ENCODE measurements at regions not wholly inside any gene's neighbourhood (a gene's known extent, or its start where the extent isn't known, plus 50 kb on each side); places are given as distances from the start of the nearest gene placed in this dataset.

GRCh38 chr3:14252321-14253021, 73.9 kb downstream of the LSM3 start:
- no peaks in the 10 kb centered on the region for H3K36me3 ChIP-seq (ENCODE audit: insufficient read depth, low read length)
- no peaks in the 10 kb centered on the region for H3K9me3 ChIP-seq (ENCODE audit: low read depth, low read length)
- TF ChIP-seq POLR2AphosphoS5 (IDR thresholded peaks at IDR 0.05; ENCODE audit: borderline replicate concordance, low read depth, low read length) (no peak), EZH2 (IDR thresholded peaks at IDR 0.05) (no peak), FOXP2 (optimal IDR thresholded peaks at IDR 0.05; ENCODE audit: control extremely low read depth, extremely low read length, insufficient read depth) (no peak)
- H3K9ac ChIP-seq (ENCODE audit: insufficient read length) = no peak overlapping the region
- DNase-seq (ENCODE audit: low read depth, low spot score) = no peak
- H3K4me3 ChIP-seq = no peak overlapping the region
- H3K27ac ChIP-seq = no peak overlapping the region

- no peak for TF ChIP-seq EZH2 (IDR thresholded peaks at IDR 0.05)
- TF ChIP-seq POLR2AphosphoS5 (IDR thresholded peaks at IDR 0.05; ENCODE audit: borderline replicate concordance, low read depth, low read length) = no peak
- no peak for TF ChIP-seq FOXP2 (optimal IDR thresholded peaks at IDR 0.05; ENCODE audit: control extremely low read depth, extremely low read length, insufficient read depth)
- no peaks in the 10 kb centered on the region for H3K9me3 ChIP-seq (ENCODE audit: low read depth, low read length)
- no peak overlapping the region for H3K4me3 ChIP-seq
- no peak overlapping the region for H3K27ac ChIP-seq
- H3K9ac ChIP-seq (ENCODE audit: insufficient read length) = no peak overlapping the region
- DNase-seq (ENCODE audit: low read depth, low spot score) = no peak
- H3K36me3 ChIP-seq (ENCODE audit: insufficient read depth, low read length) = no peaks in the 10 kb centered on the region
These were observed 74.5 kb downstream of the LSM3 start for GRCh38 chr3:14253022-14253706.

- no peak for TF ChIP-seq POLR2AphosphoS5 (IDR thresholded peaks at IDR 0.05; ENCODE audit: borderline replicate concordance, low read depth, low read length)
- TF ChIP-seq EZH2 (IDR thresholded peaks at IDR 0.05) = no peak
- TF ChIP-seq FOXP2 (optimal IDR thresholded peaks at IDR 0.05; ENCODE audit: control extremely low read depth, extremely low read length, insufficient read depth) = no peak
- H3K4me3 ChIP-seq = no peak overlapping the region
- H3K36me3 ChIP-seq (ENCODE audit: insufficient read depth, low read length) = no peaks in the 10 kb centered on the region
- H3K27ac ChIP-seq = no peak overlapping the region
- H3K9me3 ChIP-seq (ENCODE audit: low read depth, low read length) = no peaks in the 10 kb centered on the region
- no peak for DNase-seq (ENCODE audit: low read depth, low spot score)
- H3K9ac ChIP-seq (ENCODE audit: insufficient read length) = no peak overlapping the region
These were observed 75.2 kb downstream of the LSM3 start for GRCh38 chr3:14253707-14254382.

- no peaks in the 10 kb centered on the region for H3K9me3 ChIP-seq (ENCODE audit: low read depth, low read length)
- H3K9ac ChIP-seq (ENCODE audit: insufficient read length) = no peak overlapping the region
- no peak overlapping the region for H3K4me3 ChIP-seq
- no peaks in the 10 kb centered on the region for H3K36me3 ChIP-seq (ENCODE audit: insufficient read depth, low read length)
- TF ChIP-seq EZH2 (IDR thresholded peaks at IDR 0.05) (no peak), POLR2AphosphoS5 (IDR thresholded peaks at IDR 0.05; ENCODE audit: borderline replicate concordance, low read depth, low read length) (no peak), FOXP2 (optimal IDR thresholded peaks at IDR 0.05; ENCODE audit: control extremely low read depth, extremely low read length, insufficient read depth) (no peak)
- no peak overlapping the region for H3K27ac ChIP-seq
- DNase-seq (ENCODE audit: low read depth, low spot score) = no peak
These were observed 76.4 kb downstream of the LSM3 start for GRCh38 chr3:14254812-14255702.

- Histone ChIP-seq H3K4me3 (no peak overlapping the region), H3K36me3 (ENCODE audit: insufficient read depth, low read length) (no peaks in the 10 kb centered on the region), H3K27ac (no peak overlapping the region), H3K9me3 (ENCODE audit: low read depth, low read length) (no peaks in the 10 kb centered on the region), H3K9ac (ENCODE audit: insufficient read length) (no peak overlapping the region)
- TF ChIP-seq EZH2 (IDR thresholded peaks at IDR 0.05) (no peak), POLR2AphosphoS5 (IDR thresholded peaks at IDR 0.05; ENCODE audit: borderline replicate concordance, low read depth, low read length) (no peak), FOXP2 (optimal IDR thresholded peaks at IDR 0.05; ENCODE audit: control extremely low read depth, extremely low read length, insufficient read depth) (no peak)
- no peak for DNase-seq (ENCODE audit: low read depth, low spot score)
These were observed 77.4 kb downstream of the LSM3 start for GRCh38 chr3:14256046-14256445.

- no peak for TF ChIP-seq POLR2AphosphoS5 (IDR thresholded peaks at IDR 0.05; ENCODE audit: borderline replicate concordance, low read depth, low read length)
- no peak for TF ChIP-seq EZH2 (IDR thresholded peaks at IDR 0.05)
- TF ChIP-seq FOXP2 (optimal IDR thresholded peaks at IDR 0.05; ENCODE audit: control extremely low read depth, extremely low read length, insufficient read depth) = no peak
- H3K36me3 ChIP-seq (ENCODE audit: insufficient read depth, low read length) = no peaks in the 10 kb centered on the region
- no peak overlapping the region for H3K4me3 ChIP-seq
- no peak overlapping the region for H3K27ac ChIP-seq
- H3K9ac ChIP-seq (ENCODE audit: insufficient read length) = no peak overlapping the region
- DNase-seq (ENCODE audit: low read depth, low spot score) = no peak
- no peaks in the 10 kb centered on the region for H3K9me3 ChIP-seq (ENCODE audit: low read depth, low read length)
These were observed 78.1 kb downstream of the LSM3 start for GRCh38 chr3:14256561-14257342.

Measured in SK-N-MC (cell line).